ENCODE measurements at regions not wholly inside any gene's neighbourhood (a gene's known extent, or its start where the extent isn't known, plus 50 kb on each side); places are given as distances from the start of the nearest gene placed in this dataset.

DNA sequence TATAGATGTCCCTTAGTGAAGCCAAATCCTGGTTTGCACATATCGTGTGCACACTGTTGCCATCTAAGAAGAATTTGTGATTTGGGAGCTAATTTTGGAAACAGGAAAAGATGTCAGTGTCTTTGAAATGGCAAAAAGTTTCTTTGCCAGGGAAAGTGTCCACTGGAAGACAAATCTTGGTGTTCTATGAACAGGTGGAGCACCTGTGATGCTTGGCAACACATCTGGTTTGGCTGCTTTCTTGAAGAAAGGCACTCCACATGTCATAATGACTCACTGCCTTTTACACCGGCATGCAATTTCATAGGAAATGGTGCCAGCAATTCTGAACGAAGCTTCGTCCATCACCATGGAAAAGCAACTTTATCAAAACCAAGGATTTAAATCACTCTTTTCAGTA, 1040.0 kb upstream of the MAP3K7 start:
- H3K9ac ChIP-seq (ENCODE audit: control insufficient read depth, insufficient read depth, low read length) = no peak overlapping the region
- ChIA-PET SMC1A (ENCODE audit: uncharacterized antibody, unreplicated experiment) (interaction anchor here (1.5 kb wide), 1 partner anchor 85 kb away, joined by 3 read pairs; no protein-coding TSS in a partner anchor), RAD21 (ENCODE audit: unreplicated experiment) (interaction anchor here (1.0 kb wide), 1 partner anchor 25 kb away, joined by 3 read pairs; no protein-coding TSS in a partner anchor), POLR2A (no interaction called here), CTCF (interaction anchor here (1.4 to 1.5 kb wide), 2 partner anchors 9 to 15 kb away, joined by 4 read pairs; no protein-coding TSS in a partner anchor)
- H3K36me3 ChIP-seq (ENCODE audit: control insufficient read depth in 2 of 2, insufficient read depth in 2 of 2, low read length in 1 of 2) = no peaks in the 10 kb centered on the region
- no peak overlapping the region for H2AFZ ChIP-seq (ENCODE audit: control insufficient read depth, low read depth, low read length)
- no peaks in the 10 kb centered on the region for H4K20me1 ChIP-seq (ENCODE audit: control insufficient read depth, insufficient read depth)
- H3K79me2 ChIP-seq (ENCODE audit: control insufficient read depth, insufficient read depth, low read length) = no peaks in the 10 kb centered on the region
- intact Hi-C loops (cut with micrococcal nuclease; ENCODE audit: unreplicated experiment) = no loop called here
- in situ Hi-C loops (cut with MboI) = no loop called here
- H3K4me1 ChIP-seq (ENCODE audit: control insufficient read depth, insufficient read depth, low read length) = no peaks in the 10 kb centered on the region
- H3K9me3 ChIP-seq (replicated peaks; ENCODE audit: control insufficient read depth, insufficient read depth, low read length) = no peaks in the 10 kb centered on the region
- no peak overlapping the region for H3K27ac ChIP-seq (ENCODE audit: control insufficient read depth, insufficient read depth)
- FAIRE-seq (no peak), ATAC-seq (no peak), DNase-seq (ENCODE audit: low read depth, low spot score) (no peak)
- H3K27me3 ChIP-seq (replicated peaks in 1 of 2; ENCODE audit: control insufficient read depth in 2 of 2, insufficient read depth in 2 of 2, low read length in 1 of 2) = no peaks in the 10 kb centered on the region
- H3K4me2 ChIP-seq (ENCODE audit: control insufficient read depth, insufficient read depth) = no peak overlapping the region
- no peak overlapping the region for H3K4me3 ChIP-seq
- no TSS peak for BruUV-seq (replicated peaks)
- WGBS (ENCODE audit: insufficient coverage, insufficient replicate concordance, low lambda C conversion rate, missing lambda C conversion rate) = 10% methylated on average over 4 of the region's 4 CpGs
- TF ChIP-seq, protein P1, sequence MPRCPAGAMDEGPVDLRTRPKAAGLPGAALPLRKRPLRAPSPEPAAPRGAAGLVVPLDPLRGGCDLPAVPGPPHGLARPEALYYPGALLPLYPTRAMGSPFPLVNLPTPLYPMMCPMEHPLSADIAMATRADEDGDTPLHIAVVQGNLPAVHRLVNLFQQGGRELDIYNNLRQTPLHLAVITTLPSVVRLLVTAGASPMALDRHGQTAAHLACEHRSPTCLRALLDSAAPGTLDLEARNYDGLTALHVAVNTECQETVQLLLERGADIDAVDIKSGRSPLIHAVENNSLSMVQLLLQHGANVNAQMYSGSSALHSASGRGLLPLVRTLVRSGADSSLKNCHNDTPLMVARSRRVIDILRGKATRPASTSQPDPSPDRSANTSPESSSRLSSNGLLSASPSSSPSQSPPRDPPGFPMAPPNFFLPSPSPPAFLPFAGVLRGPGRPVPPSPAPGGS (IDR thresholded peaks at IDR 0.05; ENCODE audit: borderline replicate concordance, insufficient read depth, low read depth, low read length, poor library complexity, severe bottlenecking) = no peak
- TF ChIP-seq BHLHE40 (IDR thresholded peaks at IDR 0.05; ENCODE audit: borderline replicate concordance in 1 of 2, low read depth in 2 of 2, low read length in 1 of 2) (no peak), CTCF (IDR thresholded peaks at IDR 0.05 in 2 of 3, conservative IDR thresholded peaks at IDR 0.05 in 1 of 3; ENCODE audit: control insufficient read depth in 2 of 3, extremely low read depth in 1 of 3, insufficient read depth in 1 of 3, low read depth in 3 of 3, low read length in 3 of 3) (no peak), ZBTB4 (CRISPR knock-in tag; IDR thresholded peaks at IDR 0.05) (no peak), ZNF217 (IDR thresholded peaks at IDR 0.05) (no peak), ESRRA (IDR thresholded peaks at IDR 0.05; ENCODE audit: low read length) (no peak), STAT3 (IDR thresholded peaks at IDR 0.05; ENCODE audit: low read depth, low read length) (no peak), POLR2AphosphoS2 (IDR thresholded peaks at IDR 0.05; ENCODE audit: low read depth, low read length) (no peak), ZNF207 (IDR thresholded peaks at IDR 0.05; ENCODE audit: borderline replicate concordance) (no peak), CUX1 (IDR thresholded peaks at IDR 0.05; ENCODE audit: insufficient replicate concordance, low read depth, low read length) (no peak), MEF2A (IDR thresholded peaks at IDR 0.05; ENCODE audit: insufficient read depth, low read depth, low read length) (no peak), SMARCA5 (IDR thresholded peaks at IDR 0.05) (no peak)

All from GM12878 (cell line).